ENCODE measurements at regions not wholly inside any gene's neighbourhood (a gene's known extent, or its start where the extent isn't known, plus 50 kb on each side); places are given as distances from the start of the nearest gene placed in this dataset.
"Not testable (repeated sequence)": the region's sequence is repeated elsewhere in the genome, so short reads cannot be mapped to it uniquely, and the experiment has no call there.

GRCh38 chr16:34001961-34002360, 542.5 kb downstream of the TP53TG3F start:
- H3K36me3 ChIP-seq; intact Hi-C loops (cut with DNase I); H3K4me1 ChIP-seq (replicated peaks); H3K27ac ChIP-seq; DNase-seq (ENCODE audit: low spot score); H3K9me3 ChIP-seq; H3K4me3 ChIP-seq; H3K27me3 ChIP-seq (replicated peaks; ENCODE audit: insufficient read depth): not testable (repeated sequence)
- 95% methylated on average over 2 of the region's 4 CpGs for WGBS

GRCh38 chr16:34014841-34015820, 555.7 kb downstream of the TP53TG3F start:
- H3K27me3 ChIP-seq (replicated peaks; ENCODE audit: insufficient read depth); H3K9me3 ChIP-seq; DNase-seq (ENCODE audit: low spot score); intact Hi-C loops (cut with DNase I); H3K4me1 ChIP-seq (replicated peaks); H3K27ac ChIP-seq; H3K4me3 ChIP-seq; H3K36me3 ChIP-seq: not testable (repeated sequence)
- WGBS, result 45% methylated on average over 82 of the region's 83 CpGs

- H3K27ac ChIP-seq; H3K9me3 ChIP-seq; H3K27me3 ChIP-seq (replicated peaks; ENCODE audit: insufficient read depth); DNase-seq (ENCODE audit: low spot score); intact Hi-C loops (cut with DNase I); H3K4me1 ChIP-seq (replicated peaks); H3K36me3 ChIP-seq; H3K4me3 ChIP-seq: not testable (repeated sequence)
These were observed 558.9 kb downstream of the TP53TG3F start for GRCh38 chr16:34018277-34018676.

GRCh38 chr16:34050787-34051320, 591.4 kb downstream of the TP53TG3F start:
- TF ChIP-seq CTCF (IDR thresholded peaks at IDR 0.05), result no peak
- no peak for TF ChIP-seq POLR2A (IDR thresholded peaks at IDR 0.05)
- no peak for TF ChIP-seq POLR2AphosphoS5 (IDR thresholded peaks at IDR 0.05)
- no peak overlapping the region for H3K27ac ChIP-seq

GRCh38 chr16:34054137-34054536, 594.7 kb downstream of the TP53TG3F start:
- Histone ChIP-seq H3K4me1 (replicated peaks) (no peaks in the 10 kb centered on the region), H3K9me3 (no peaks in the 10 kb centered on the region), H3K36me3 (no peaks in the 10 kb centered on the region), H3K27me3 (replicated peaks; ENCODE audit: insufficient read depth) (peaks cover 4% of the 10 kb centered on the region), H3K27ac (no peak overlapping the region), H3K4me3 (no peak overlapping the region)
- WGBS, result 61% methylated on average over 3 of the region's 3 CpGs
- TF ChIP-seq CTCF (IDR thresholded peaks at IDR 0.05) (no peak), POLR2AphosphoS5 (IDR thresholded peaks at IDR 0.05) (no peak), POLR2A (IDR thresholded peaks at IDR 0.05) (no peak)
- DNase-seq (ENCODE audit: low spot score), result no peak
- intact Hi-C loops (cut with DNase I), result no loop called here

More at GRCh38 chr16:34050787-34051320, 591.4 kb downstream of the TP53TG3F start:
- Histone ChIP-seq H3K36me3 (no peaks in the 10 kb centered on the region), H3K9me3 (no peaks in the 10 kb centered on the region), H3K4me3 (no peak overlapping the region), H3K4me1 (replicated peaks) (no peaks in the 10 kb centered on the region), H3K27me3 (replicated peaks; ENCODE audit: insufficient read depth) (peaks cover 4% of the 10 kb centered on the region)
- intact Hi-C loops (cut with DNase I), result no loop called here
- no peak for DNase-seq (ENCODE audit: low spot score)
- WGBS, result 44% methylated on average over 42 of the region's 42 CpGs

- H3K27me3 ChIP-seq (replicated peaks; ENCODE audit: insufficient read depth), result peaks cover 4% of the 10 kb centered on the region
- TF ChIP-seq POLR2AphosphoS5 (IDR thresholded peaks at IDR 0.05) (no peak), CTCF (IDR thresholded peaks at IDR 0.05) (no peak), POLR2A (IDR thresholded peaks at IDR 0.05) (no peak)
- H3K4me3 ChIP-seq, result no peak overlapping the region
- no peak for DNase-seq (ENCODE audit: low spot score)
- intact Hi-C loops (cut with DNase I), result no loop called here
- no peaks in the 10 kb centered on the region for H3K9me3 ChIP-seq
- no peak overlapping the region for H3K27ac ChIP-seq
- no peaks in the 10 kb centered on the region for H3K36me3 ChIP-seq
- H3K4me1 ChIP-seq (replicated peaks), result no peaks in the 10 kb centered on the region
- WGBS, result 52% methylated on average over 4 of the region's 4 CpGs
These were observed 595.6 kb downstream of the TP53TG3F start for GRCh38 chr16:34054969-34055368.

- H3K27ac ChIP-seq; H3K9me3 ChIP-seq; intact Hi-C loops (cut with DNase I); DNase-seq (ENCODE audit: low spot score); H3K36me3 ChIP-seq; H3K4me3 ChIP-seq; H3K4me1 ChIP-seq (replicated peaks); H3K27me3 ChIP-seq (replicated peaks; ENCODE audit: insufficient read depth): not testable (repeated sequence)
- 55% methylated on average over 4 of the region's 4 CpGs for WGBS
These were observed 603.3 kb downstream of the TP53TG3F start for GRCh38 chr16:34062620-34063253.

- H3K4me3 ChIP-seq; intact Hi-C loops (cut with DNase I); H3K27me3 ChIP-seq (replicated peaks; ENCODE audit: insufficient read depth); H3K27ac ChIP-seq; H3K9me3 ChIP-seq; H3K4me1 ChIP-seq (replicated peaks); DNase-seq (ENCODE audit: low spot score); H3K36me3 ChIP-seq: not testable (repeated sequence)
- WGBS, result 49% methylated on average over 1 of the region's 1 CpG
These were observed 604.2 kb downstream of the TP53TG3F start for GRCh38 chr16:34063498-34064157.
